Inflammatory macrophage treated with lipopolysaccharide for 1 hour (primary cell): ENCODE measurements at regions not wholly inside any gene's neighbourhood (a gene's known extent, or its start where the extent isn't known, plus 50 kb on each side); places are given as distances from the start of the nearest gene placed in this dataset.

ENCODE experiments used
- DNase-seq, 2 donors: peaks; one replicate each; pipeline ENCODE4 v3.0.0-alpha.2; 2020 to 2022

- no peak for DNase-seq
Measured at GRCh38 chr20:17810847-17811627, 111.3 kb downstream of the BANF2 start.

GRCh38 chr20:17810062-17810631 is 110.4 kb downstream of the BANF2 start:
- no peak for DNase-seq

- no peak for DNase-seq
Measured at GRCh38 chr20:17809362-17810061, 109.7 kb downstream of the BANF2 start.

GRCh38 chr20:17808782-17809181 is 109.0 kb downstream of the BANF2 start:
- DNase-seq = no peak

GRCh38 chr20:17808357-17808756 is 108.6 kb downstream of the BANF2 start:
- peak; percentile 17 to 56 for DNase-seq

GRCh38 chr20:17807651-17808050 is 107.9 kb downstream of the BANF2 start:
- no peak for DNase-seq

GRCh38 chr20:17806739-17807441 is 107.1 kb downstream of the BANF2 start:
- DNase-seq = no peak

- DNase-seq = no peak
Measured at GRCh38 chr20:17806107-17806506, 106.3 kb downstream of the BANF2 start.

- no peak for DNase-seq
Measured at GRCh38 chr20:17803765-17804164, 104.0 kb downstream of the BANF2 start.

- no peak for DNase-seq
Measured at GRCh38 chr20:17799575-17800227, 99.9 kb downstream of the BANF2 start.

- no peak for DNase-seq
Measured at GRCh38 chr20:17798601-17799000, 98.8 kb downstream of the BANF2 start.

- no peak for DNase-seq
Measured at GRCh38 chr20:17797579-17797978, 97.8 kb downstream of the BANF2 start.

- DNase-seq = no peak
Measured at GRCh38 chr20:17797161-17797560, 97.4 kb downstream of the BANF2 start.

- DNase-seq = peak; percentile 64 to 85
Measured at GRCh38 chr20:17796091-17796563, 96.4 kb downstream of the BANF2 start.

- DNase-seq = peak; percentile 27 to 67
Measured at GRCh38 chr20:17795501-17796071, 95.8 kb downstream of the BANF2 start.

- no peak for DNase-seq
Measured at GRCh38 chr20:17795003-17795402, 95.2 kb downstream of the BANF2 start.

GRCh38 chr20:17794400-17794799 is 94.6 kb downstream of the BANF2 start:
- DNase-seq = no peak

GRCh38 chr20:17793986-17794385 is 94.2 kb downstream of the BANF2 start:
- DNase-seq = no peak

GRCh38 chr20:17790296-17790695 is 90.5 kb downstream of the BANF2 start:
- no peak for DNase-seq

- no peak for DNase-seq
Measured at GRCh38 chr20:17787816-17788215, 88.0 kb downstream of the BANF2 start.

GRCh38 chr20:17786221-17786718 is 86.5 kb downstream of the BANF2 start:
- no peak for DNase-seq
